MCF 10A (cell line): ENCODE measurements at regions not wholly inside any gene's neighbourhood (a gene's known extent, or its start where the extent isn't known, plus 50 kb on each side); places are given as distances from the start of the nearest gene placed in this dataset.

Experiments used
- BruUV-seq: library from RNA; stranded (reverse); fragments of 400-500 nt; replicated peaks from 2 replicates; lab custom pipeline; 2021; lab: Mats Ljungman, UMichigan
- CTCF ChIA-PET: fragments of 300-600 bp; sonication (Branson Sonifier 250); formaldehyde crosslinking; extraction: SDS; loops from one replicate; lab custom pipeline; 2021; ENCODE audit warnings: antibody characterized with exemption, inconsistent platforms; lab: Yijun Ruan, JAX
- POLR2A ChIA-PET: fragments of 300-600, 350-650 bp; sonication (Branson Sonifier 250); formaldehyde crosslinking; extraction: SDS; loops from one replicate; lab custom pipeline; 2020; ENCODE audit warnings: antibody characterized with exemption, inconsistent platforms; lab: Yijun Ruan, JAX
- DNase-seq: peaks from one replicate; pipeline ENCODE4 v3.0.0-alpha.2; 2018; ENCODE audit not compliant: unreplicated experiment
- H3K27ac Mint-ChIP-seq: one replicate; pipeline ENCODE4 v1.8.0; 2022; ENCODE audit warnings: mild to moderate bottlenecking, low read depth, mixed read lengths; ENCODE audit not compliant: unreplicated experiment
- H3K27me3 Mint-ChIP-seq: one replicate; pipeline ENCODE4 v1.8.0; 2022; ENCODE audit warnings: mixed read lengths; ENCODE audit not compliant: insufficient read depth, unreplicated experiment
- H3K36me3 Mint-ChIP-seq: one replicate; pipeline ENCODE4 v1.8.0; 2022; ENCODE audit warnings: mild to moderate bottlenecking, moderate library complexity, mixed read lengths; ENCODE audit not compliant: insufficient read depth, unreplicated experiment
- H3K4me1 Mint-ChIP-seq: one replicate; pipeline ENCODE4 v1.8.0; 2022; ENCODE audit warnings: mixed read lengths; ENCODE audit not compliant: insufficient read depth, unreplicated experiment
- H3K4me3 Mint-ChIP-seq: one replicate; pipeline ENCODE4 v1.8.0; 2022; ENCODE audit warnings: mild to moderate bottlenecking, moderate library complexity, mixed read lengths; ENCODE audit not compliant: unreplicated experiment
- H3K9me3 Mint-ChIP-seq: one replicate; pipeline ENCODE4 v1.8.0; 2022; ENCODE audit warnings: mixed read lengths; ENCODE audit not compliant: unreplicated experiment
- intact Hi-C: fragments of 100-400 bp; cut with micrococcal nuclease; formaldehyde crosslinking; loops from 2 replicates; pipeline ENCODE4 v1.14.1; 2022
- TF ChIP-seq, protein P1 (sequence below): fragments of 200-600 bp; IDR thresholded peaks from one replicate; pipeline ENCODE4 v1.8.0; 2022; ENCODE audit warnings: antibody characterized with exemption, mild to moderate bottlenecking; ENCODE audit not compliant: unreplicated experiment

DNA sequence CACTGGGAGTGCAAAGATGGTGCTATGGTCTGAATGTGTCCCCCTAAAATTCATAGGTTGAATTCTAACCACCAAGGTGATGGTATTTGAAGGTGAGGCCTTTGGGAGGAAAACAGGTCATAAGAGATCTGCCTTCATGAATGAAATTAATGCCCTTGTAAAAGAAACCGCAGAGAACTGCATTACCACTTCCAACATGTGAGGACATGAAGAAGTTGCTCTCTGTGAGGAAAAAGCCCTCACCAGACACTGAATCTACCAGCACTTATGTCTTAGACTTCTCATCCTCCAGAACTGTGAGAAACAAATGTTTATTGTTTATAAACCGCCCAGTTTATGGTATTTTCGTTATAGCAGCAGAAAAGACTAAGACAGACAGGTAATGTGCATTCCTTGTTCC lies 224.7 kb upstream of the C1orf87 start:
- Mint-ChIP-seq H3K4me3 (no peak overlapping the region), H3K27me3 (peaks cover 100% of the 10 kb centered on the region), H3K9me3 (no peaks in the 10 kb centered on the region), H3K4me1 (no peaks in the 10 kb centered on the region), H3K27ac (no peak overlapping the region), H3K36me3 (no peaks in the 10 kb centered on the region)
- TF ChIP-seq, protein P1, sequence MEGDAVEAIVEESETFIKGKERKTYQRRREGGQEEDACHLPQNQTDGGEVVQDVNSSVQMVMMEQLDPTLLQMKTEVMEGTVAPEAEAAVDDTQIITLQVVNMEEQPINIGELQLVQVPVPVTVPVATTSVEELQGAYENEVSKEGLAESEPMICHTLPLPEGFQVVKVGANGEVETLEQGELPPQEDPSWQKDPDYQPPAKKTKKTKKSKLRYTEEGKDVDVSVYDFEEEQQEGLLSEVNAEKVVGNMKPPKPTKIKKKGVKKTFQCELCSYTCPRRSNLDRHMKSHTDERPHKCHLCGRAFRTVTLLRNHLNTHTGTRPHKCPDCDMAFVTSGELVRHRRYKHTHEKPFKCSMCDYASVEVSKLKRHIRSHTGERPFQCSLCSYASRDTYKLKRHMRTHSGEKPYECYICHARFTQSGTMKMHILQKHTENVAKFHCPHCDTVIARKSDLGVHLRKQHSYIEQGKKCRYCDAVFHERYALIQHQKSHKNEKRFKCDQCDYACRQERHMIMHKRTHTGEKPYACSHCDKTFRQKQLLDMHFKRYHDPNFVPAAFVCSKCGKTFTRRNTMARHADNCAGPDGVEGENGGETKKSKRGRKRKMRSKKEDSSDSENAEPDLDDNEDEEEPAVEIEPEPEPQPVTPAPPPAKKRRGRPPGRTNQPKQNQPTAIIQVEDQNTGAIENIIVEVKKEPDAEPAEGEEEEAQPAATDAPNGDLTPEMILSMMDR, result no peak
- intact Hi-C loops, result no loop called here
- ChIA-PET CTCF (interaction anchor here (0.6 to 1.3 kb wide), 2 partner anchors 16 to 322 kb away, joined by 3 to 4 read pairs; no protein-coding TSS in a partner anchor), POLR2A (no interaction called here)
- no peak for DNase-seq
- BruUV-seq, result no TSS peak

DNA sequence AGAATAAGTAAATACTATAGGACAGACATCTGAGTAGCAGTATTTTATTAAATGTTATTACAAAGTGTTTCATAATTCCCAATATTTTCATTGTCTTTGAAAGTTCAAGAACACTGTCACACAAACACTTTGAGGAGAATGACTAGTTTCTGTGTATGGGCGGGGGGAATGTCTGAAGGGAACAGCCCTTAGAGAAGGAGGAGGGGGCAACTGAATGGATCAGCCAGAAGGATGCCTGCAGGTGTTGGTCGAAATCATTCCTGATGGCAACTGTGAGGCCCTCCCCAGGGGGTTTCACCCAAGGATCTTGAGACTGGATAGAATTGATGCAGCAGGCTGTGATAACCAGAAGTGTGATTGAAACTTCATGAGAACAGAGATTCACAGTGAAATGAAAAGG lies 223.2 kb upstream of the C1orf87 start:
- Mint-ChIP-seq H3K9me3 (no peaks in the 10 kb centered on the region), H3K27ac (no peak overlapping the region), H3K4me3 (no peak overlapping the region), H3K4me1 (no peaks in the 10 kb centered on the region), H3K27me3 (peaks cover 100% of the 10 kb centered on the region), H3K36me3 (no peaks in the 10 kb centered on the region)
- TF ChIP-seq, protein P1, result no peak
- no TSS peak for BruUV-seq
- intact Hi-C loops, result no loop called here
- no peak for DNase-seq
- ChIA-PET CTCF (interaction anchor here (0.5 to 1.0 kb wide), 2 partner anchors 15 to 636 kb away, joined by 3 to 5 read pairs; no protein-coding TSS in a partner anchor), POLR2A (no interaction called here)

DNA sequence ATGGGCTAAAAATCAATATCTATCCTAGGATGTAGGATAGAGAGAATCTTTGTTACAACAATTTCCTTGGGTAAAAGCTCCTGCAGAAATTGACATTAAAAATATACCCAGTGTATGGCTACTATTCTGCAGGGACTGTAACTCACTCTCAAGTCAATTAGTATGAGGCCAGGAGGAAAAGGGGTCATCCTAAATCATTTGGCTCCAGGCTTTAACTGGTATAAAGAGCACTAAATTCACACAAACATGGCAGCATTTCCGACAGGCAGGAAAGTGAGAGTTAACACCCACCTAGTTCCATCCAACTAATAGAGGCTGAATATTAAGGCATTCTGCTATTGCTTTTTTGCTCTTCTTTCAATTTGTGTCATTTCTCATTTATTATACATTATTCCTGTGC lies 218.6 kb upstream of the C1orf87 start:
- Mint-ChIP-seq H3K27ac (no peak overlapping the region), H3K27me3 (peaks cover 57% of the 10 kb centered on the region), H3K4me1 (no peaks in the 10 kb centered on the region), H3K4me3 (no peak overlapping the region), H3K36me3 (no peaks in the 10 kb centered on the region), H3K9me3 (no peaks in the 10 kb centered on the region)
- ChIA-PET POLR2A (no interaction called here), CTCF (no interaction called here)
- intact Hi-C loops, result no loop called here
- BruUV-seq, result no TSS peak
- no peak for DNase-seq
- TF ChIP-seq, protein P1, result no peak

DNA sequence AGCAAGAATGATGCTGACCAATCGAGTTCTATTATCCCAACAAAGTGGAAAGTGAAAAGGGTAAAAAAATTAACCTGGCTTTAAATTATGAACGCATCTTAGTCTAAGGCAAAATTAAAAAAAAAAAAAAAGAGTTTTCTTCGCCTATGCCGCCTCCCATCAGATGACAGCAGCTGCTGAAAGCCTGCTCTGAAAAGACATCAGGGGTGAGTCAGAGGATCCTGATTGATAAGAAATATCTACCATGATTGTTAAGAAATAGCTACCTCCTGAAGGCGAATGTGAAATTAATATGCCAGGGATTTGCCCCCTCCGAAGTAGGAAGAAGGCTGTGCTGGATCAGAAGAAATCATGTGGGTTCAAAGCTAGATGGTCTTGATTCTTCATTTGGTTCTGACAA lies 216.8 kb upstream of the C1orf87 start:
- TF ChIP-seq, protein P1, result no peak
- Mint-ChIP-seq H3K36me3 (no peaks in the 10 kb centered on the region), H3K4me3 (no peak overlapping the region), H3K4me1 (no peaks in the 10 kb centered on the region), H3K27ac (no peak overlapping the region), H3K9me3 (no peaks in the 10 kb centered on the region), H3K27me3 (peaks cover 40% of the 10 kb centered on the region)
- ChIA-PET POLR2A (no interaction called here), CTCF (interaction anchor here (0.6 to 2.2 kb wide), 6 partner anchors 9 to 475 kb away, joined by 3 to 15 read pairs (median 4); no protein-coding TSS in a partner anchor)
- intact Hi-C loops, result no loop called here
- DNase-seq, result no peak
- no TSS peak for BruUV-seq
